HG02798 (cell line): ENCODE measurements at regions not wholly inside any gene's neighbourhood (a gene's known extent, or its start where the extent isn't known, plus 50 kb on each side); places are given as distances from the start of the nearest gene placed in this dataset.

ENCODE experiments used
- ATAC-seq: cut with Tn5 transposase; IDR thresholded peaks from one replicate; pipeline ENCODE4 v1.9.1; 2021; ENCODE audit warnings: mild to moderate bottlenecking; ENCODE audit not compliant: unreplicated experiment, poor library complexity

GRCh38 chr2:38430196-38430595 is 53.1 kb upstream of the ATL2 start:
- ATAC-seq = no peak

GRCh38 chr2:38427936-38428335 is 50.9 kb upstream of the ATL2 start:
- ATAC-seq = no peak

GRCh38 chr2:38427054-38427453 is 50.0 kb upstream of the ATL2 start:
- no peak for ATAC-seq
